HepG2 (cell line): ENCODE measurements at regions not wholly inside any gene's neighbourhood (a gene's known extent, or its start where the extent isn't known, plus 50 kb on each side); places are given as distances from the start of the nearest gene placed in this dataset.

Experiments
- ATAC-seq: fragments of 200-7000 bp; cut with Tn5 transposase; 3 replicates; pipeline ENCODE4 v1.9.1; 2020; ENCODE audit warnings: mild to moderate bottlenecking, moderate library complexity
- BruUV-seq: library from RNA; stranded (reverse); fragments of 400-500 nt; replicated peaks from 2 replicates; lab custom pipeline; 2021; lab: Mats Ljungman, UMichigan
- CTCF ChIA-PET: fragments of 300-600 bp; formaldehyde crosslinking; extraction: SDS; loops from one replicate; lab custom pipeline; 2021; ENCODE audit warnings: low total read pairs, inconsistent platforms, low intra/inter-chr PET ratio; lab: Yijun Ruan, JAX
- POLR2A ChIA-PET: fragments of 350-600 bp; sonication (Branson Sonifier 250); formaldehyde crosslinking; loops from one replicate; lab custom pipeline; 2020; ENCODE audit warnings: antibody characterized with exemption, inconsistent platforms; lab: Yijun Ruan, JAX
- DNase-seq: peaks from one replicate; pipeline ENCODE4 v3.0.0-alpha.2; 2015; ENCODE audit warnings: low spot score
- FAIRE-seq: peaks from 3 replicates; lab custom pipeline; 2011; peaks lifted over from hg19 to GRCh38; lab: Jason Lieb, UNC
- H2AFZ ChIP-seq: one replicate; pipeline ENCODE4 v1.6.1; 2011; ENCODE audit warnings: low read length, inconsistent platforms
- H3K27ac ChIP-seq: fragments of 300-600 bp; 3 replicates; pipeline ENCODE4 v1.8.0; 2011; ENCODE audit warnings: mixed run types, mild to moderate bottlenecking, mixed read lengths, low read length, inconsistent platforms; ENCODE audit not compliant: insufficient read depth; ENCODE audit errors: extremely low read length
- H3K27me3 ChIP-seq, 2 experiments: fragments of 200-600 bp in 1 of 2; 2 replicates in 1 of 2; 3 replicates in 1 of 2; pipeline versions ENCODE4 v1.6.0 to v1.8.0; 2011; ENCODE audit warnings: low read length in 2 of 2, mild to moderate bottlenecking in 2 of 2, moderate library complexity in 2 of 2, inconsistent platforms in 1 of 2; ENCODE audit not compliant: insufficient read depth in 2 of 2, control insufficient read depth in 1 of 2
- H3K36me3 ChIP-seq, 2 experiments: fragments of 200-600 bp in 1 of 2; replicated peaks in 1 of 2; 2 replicates in 1 of 2; 3 replicates in 1 of 2; pipeline versions ENCODE4 v1.5.1 to v1.8.0; 2011; ENCODE audit warnings: low read length in 2 of 2, inconsistent platforms in 1 of 2; ENCODE audit not compliant: insufficient read depth in 2 of 2, control insufficient read depth in 1 of 2
- H3K4me1 ChIP-seq: 2 replicates; pipeline ENCODE4 v1.5.1; 2012; ENCODE audit warnings: low read length, inconsistent platforms; ENCODE audit not compliant: insufficient read depth
- H3K4me2 ChIP-seq: 2 replicates; pipeline ENCODE4 v1.6.0; 2011; ENCODE audit warnings: low read depth, low read length, inconsistent platforms
- H3K4me3 ChIP-seq, 3 experiments: fragments of 200-600 bp in 1 of 3; sonication (generic), shearing (Covaris generic) in 1 of 3; replicated peaks in 1 of 3; 2 replicates each; pipeline ENCODE4 v1.5.1; 2011 to 2016; ENCODE audit warnings: low read length in 3 of 3, inconsistent platforms in 2 of 3, low read depth in 2 of 3, mild to moderate bottlenecking in 2 of 3, control low read depth in 1 of 3, mixed read lengths in 1 of 3; ENCODE audit not compliant: insufficient read depth in 1 of 3
- H3K79me2 ChIP-seq: one replicate; pipeline ENCODE4 v1.6.1; 2011; ENCODE audit warnings: low read length, inconsistent platforms; ENCODE audit not compliant: insufficient read depth
- H3K9ac ChIP-seq: 2 replicates; pipeline ENCODE4 v1.6.0; 2011; ENCODE audit warnings: mild to moderate bottlenecking, low read depth, low read length, inconsistent platforms; ENCODE audit not compliant: insufficient read depth
- H3K9me3 ChIP-seq: 2 replicates; pipeline ENCODE4 v1.5.1; 2012; ENCODE audit warnings: mild to moderate bottlenecking, low read length
- H4K20me1 ChIP-seq: 2 replicates; pipeline ENCODE4 v1.6.0; 2011; ENCODE audit warnings: inconsistent platforms, mild to moderate bottlenecking, low read length, moderate library complexity; ENCODE audit not compliant: insufficient read depth
- DMTF1 ChIP-seq: sonication (generic); formaldehyde crosslinking; IDR thresholded peaks from 2 replicates; pipeline ENCODE4 v1.4.0; 2020; ENCODE audit warnings: mild to moderate bottlenecking, missing genetic modification reagents
- FOXP4 ChIP-seq: sonication (generic); formaldehyde crosslinking; IDR thresholded peaks from 2 replicates; pipeline ENCODE4 v1.4.0; 2020; ENCODE audit warnings: missing genetic modification reagents
- HNF4G ChIP-seq, 2 experiments: sonication (generic) in 1 of 2; formaldehyde crosslinking in 1 of 2; IDR thresholded peaks; 2 replicates each; pipeline versions ENCODE4 v1.4.0 to v1.6.1; 2011 to 2020; ENCODE audit warnings: borderline replicate concordance in 2 of 2, low read depth in 2 of 2, mild to moderate bottlenecking in 2 of 2, low read length in 1 of 2, missing genetic modification reagents in 1 of 2, moderate library complexity in 1 of 2
- JUN ChIP-seq: sonication (generic); formaldehyde crosslinking; IDR thresholded peaks from 2 replicates; pipeline ENCODE4 v1.4.0; 2020; ENCODE audit warnings: mild to moderate bottlenecking, missing genetic modification reagents
- KAT2B ChIP-seq: fragments of 150-350 bp; IDR thresholded peaks from 2 replicates; pipeline ENCODE4 v1.6.1; 2014; ENCODE audit warnings: low read depth, low read length, borderline replicate concordance
- NPAS2 ChIP-seq: sonication (generic); formaldehyde crosslinking; IDR thresholded peaks from 2 replicates; pipeline ENCODE4 v1.8.0; 2022; ENCODE audit warnings: mild to moderate bottlenecking, missing genetic modification reagents, borderline replicate concordance
- TGIF2 ChIP-seq: IDR thresholded peaks from 2 replicates; pipeline ENCODE4 v1.6.1; 2016; ENCODE audit warnings: control low read depth, missing compliant biosample characterization
- ZBTB4 ChIP-seq: sonication (generic); formaldehyde crosslinking; IDR thresholded peaks from 2 replicates; pipeline ENCODE4 v1.4.0; 2020; ENCODE audit warnings: missing genetic modification reagents, mild to moderate bottlenecking, borderline replicate concordance
- ZFP1 ChIP-seq: IDR thresholded peaks from 2 replicates; pipeline ENCODE4 v1.6.1; 2016
- ZNF335 ChIP-seq: sonication (generic); formaldehyde crosslinking; IDR thresholded peaks from 2 replicates; pipeline ENCODE4 v1.4.0; 2020; ENCODE audit warnings: missing genetic modification reagents
- ZNF496 ChIP-seq: sonication (generic); formaldehyde crosslinking; IDR thresholded peaks from 2 replicates; pipeline ENCODE4 v1.8.1; 2023; ENCODE audit warnings: mild to moderate bottlenecking, moderate library complexity, missing genetic modification reagents; ENCODE audit not compliant: insufficient replicate concordance
- WGBS: methylation state at CpG from one replicate; pipeline ENCODE4 v1.1.6; 2017; ENCODE audit warnings: low lambda C conversion rate; 5-methylcytosine and 5-hydroxymethylcytosine counted together
- in situ Hi-C: cut with HindIII; loops from 2 replicates; pipeline ENCODE4 v1.10.0; 2017; ENCODE audit warnings: low pct_unique_long_range_greater_than_20kb; ENCODE audit not compliant: extremely low pct_ligation_motif_present
- intact Hi-C: fragments of 100-400 bp; cut with micrococcal nuclease; formaldehyde crosslinking; loops from one replicate; pipeline ENCODE4 v1.10.0; 2022; ENCODE audit not compliant: unreplicated experiment

GRCh38 chr17:5678171-5678570 is 93.9 kb upstream of the NLRP1 start:
- in situ Hi-C loops, result no loop called here
- no peak overlapping the region for H3K4me3 ChIP-seq
- no peaks in the 10 kb centered on the region for H4K20me1 ChIP-seq
- WGBS, result 0% methylated on average over 3 of the region's 4 CpGs
- no peak overlapping the region for H3K4me2 ChIP-seq
- BruUV-seq, result no TSS peak
- H3K4me1 ChIP-seq, result no peaks in the 10 kb centered on the region
- H2AFZ ChIP-seq, result no peak overlapping the region
- H3K79me2 ChIP-seq, result no peaks in the 10 kb centered on the region
- ATAC-seq (no peak), FAIRE-seq (no peak), DNase-seq (no peak)
- CTCF ChIA-PET, result no interaction called here
- no peaks in the 10 kb centered on the region for H3K27me3 ChIP-seq
- intact Hi-C loops, result no loop called here
- no peaks in the 10 kb centered on the region for H3K9me3 ChIP-seq
- H3K27ac ChIP-seq, result no peak overlapping the region
- no peak for TF ChIP-seq ZNF496
- TF ChIP-seq JUN (CRISPR knock-in tag), result no peak
- no peak for TF ChIP-seq NPAS2
- no peak for TF ChIP-seq TGIF2 (CRISPR knock-in tag)
- TF ChIP-seq DMTF1, result no peak
- TF ChIP-seq KAT2B, result no peak
- no peak for TF ChIP-seq ZFP1 (CRISPR knock-in tag)
- no peak for TF ChIP-seq ZBTB4 (CRISPR knock-in tag)
- no peak for TF ChIP-seq FOXP4
- no peak for TF ChIP-seq ZNF335 (CRISPR knock-in tag)
- TF ChIP-seq HNF4G (IDR thresholded peaks at IDR 0.05; ENCODE audit: borderline replicate concordance, low read depth, low read length), result no peak
- TF ChIP-seq HNF4G (CRISPR knock-in tag; IDR thresholded peaks at IDR 0.05; ENCODE audit: borderline replicate concordance, low read depth), result no peak
- POLR2A ChIA-PET, result no interaction called here
- no peaks in the 10 kb centered on the region for H3K36me3 ChIP-seq
- no peak overlapping the region for H3K9ac ChIP-seq
